OCI-LY7 (cell line): ENCODE measurements at regions not wholly inside any gene's neighbourhood (a gene's known extent, or its start where the extent isn't known, plus 50 kb on each side); places are given as distances from the start of the nearest gene placed in this dataset.

Source experiments
- BruUV-seq: library from RNA; stranded (reverse); fragments of 400-500 nt; replicated peaks from 2 replicates; lab custom pipeline; 2021; lab: Mats Ljungman, UMichigan
- CTCF ChIA-PET: fragments of 300-600 bp; sonication (Branson Sonifier 250); formaldehyde crosslinking; loops from one replicate; lab custom pipeline; 2022; ENCODE audit warnings: antibody characterized with exemption; ENCODE audit not compliant: unreplicated experiment; lab: Charles Lee
- POLR2A ChIA-PET: fragments of 300-600 bp; sonication (Branson Sonifier 250); formaldehyde crosslinking; loops from one replicate; lab custom pipeline; 2022; ENCODE audit warnings: antibody characterized with exemption; lab: Charles Lee
- DNase-seq: peaks from one replicate; pipeline ENCODE4 v3.0.0-alpha.2; 2015; ENCODE audit warnings: low spot score
- H2AFZ ChIP-seq: fragments of 200-600 bp; sonication (generic), shearing (Covaris generic); 2 replicates; pipeline ENCODE4 v1.6.1; 2014; ENCODE audit warnings: mild to moderate bottlenecking, antibody characterized with exemption, low read length, moderate library complexity
- H3K27ac ChIP-seq: fragments of 200-600 bp; sonication (generic); 2 replicates; pipeline ENCODE4 v1.5.1; 2014; ENCODE audit warnings: mixed run types, low read depth, mild to moderate bottlenecking, moderate library complexity, low read length, inconsistent platforms; ENCODE audit not compliant: poor library complexity, severe bottlenecking
- H3K36me3 ChIP-seq: fragments of 200-600 bp; sonication (generic); 2 replicates; pipeline ENCODE4 v1.6.1; 2014; ENCODE audit warnings: mild to moderate bottlenecking, antibody characterized with exemption, low read length, moderate library complexity, mixed read lengths; ENCODE audit not compliant: insufficient read depth
- H3K4me1 ChIP-seq: fragments of 200-600 bp; sonication (generic); 2 replicates; pipeline ENCODE4 v1.5.1; 2014; ENCODE audit warnings: mild to moderate bottlenecking, low read length; ENCODE audit not compliant: insufficient read depth, poor library complexity, severe bottlenecking
- H3K4me2 ChIP-seq: fragments of 200-600 bp; sonication (generic); 2 replicates; pipeline ENCODE4 v1.6.1; 2014; ENCODE audit warnings: mild to moderate bottlenecking, low read length
- H3K4me3 ChIP-seq: fragments of 200-600 bp; sonication (generic); 2 replicates; pipeline ENCODE4 v1.5.1; 2014; ENCODE audit warnings: mild to moderate bottlenecking, low read depth, low read length; ENCODE audit not compliant: poor library complexity, severe bottlenecking
- H3K79me2 ChIP-seq: fragments of 200-600 bp; sonication (generic); 2 replicates; pipeline ENCODE4 v1.6.1; 2016; ENCODE audit warnings: low read depth, mild to moderate bottlenecking, low read length, moderate library complexity, mixed read lengths; ENCODE audit not compliant: insufficient read depth
- H3K9me2 ChIP-seq: fragments of 200-600 bp; sonication (generic); 2 replicates; pipeline ENCODE4 v1.6.1; 2016; ENCODE audit warnings: mild to moderate bottlenecking, low read length, mixed read lengths; ENCODE audit not compliant: insufficient read depth
- H3K9me3 ChIP-seq: fragments of 200-600 bp; sonication (generic); 2 replicates; pipeline ENCODE4 v1.6.1; 2014; ENCODE audit warnings: mild to moderate bottlenecking, mixed run types, low read length, mixed read lengths
- H4K20me1 ChIP-seq: fragments of 200-600 bp; sonication (generic); 2 replicates; pipeline ENCODE4 v1.6.1; 2014; ENCODE audit warnings: mild to moderate bottlenecking, antibody characterized with exemption, low read length, moderate library complexity, mixed read lengths; ENCODE audit not compliant: insufficient read depth
- CTCF ChIP-seq: fragments of 200-600 bp; sonication (generic); conservative IDR thresholded peaks from 2 replicates; pipeline ENCODE4 v1.5.1; 2014; ENCODE audit warnings: mild to moderate bottlenecking, antibody characterized with exemption, low read length, moderate library complexity, mixed read lengths
- EZH2phosphoT487 ChIP-seq: fragments of 200-600 bp; sonication (generic); IDR thresholded peaks from 2 replicates; pipeline ENCODE4 v1.6.1; 2018; ENCODE audit warnings: low read depth, borderline replicate concordance, mild to moderate bottlenecking, mixed run types, antibody characterized with exemption, low read length, moderate library complexity, mixed read lengths
- intact Hi-C: fragments of 100-400 bp; cut with micrococcal nuclease; formaldehyde crosslinking; loops from one replicate; pipeline ENCODE4 v1.10.0; 2022; ENCODE audit not compliant: unreplicated experiment

- ChIA-PET POLR2A (interaction anchor here (0.6 to 1.3 kb wide), 3 partner anchors 14 to 408 kb away, joined by 3 to 7 read pairs (median 5); no protein-coding TSS in a partner anchor), CTCF (no interaction called here)
- no TSS peak for BruUV-seq
- no peaks in the 10 kb centered on the region for H3K79me2 ChIP-seq
- TF ChIP-seq EZH2phosphoT487 (no peak), CTCF (no peak)
- H3K9me2 ChIP-seq: no peaks in the 10 kb centered on the region
- DNase-seq: no peak
- no peaks in the 10 kb centered on the region for H3K9me3 ChIP-seq
- peaks cover 5% of the 10 kb centered on the region; the same call in 1 of the 2 replicates for H3K36me3 ChIP-seq
- peaks cover 36% of the 10 kb centered on the region for H3K4me1 ChIP-seq
- no peak overlapping the region for H3K4me3 ChIP-seq
- no peak overlapping the region for H2AFZ ChIP-seq
- no peak overlapping the region for H3K4me2 ChIP-seq
- H3K27ac ChIP-seq: no peak overlapping the region
- intact Hi-C loops: no loop called here
- H4K20me1 ChIP-seq: no peaks in the 10 kb centered on the region
Observed at GRCh38 chr1:4017636-4018365, 117.7 kb upstream of the C1orf174 start.

DNA sequence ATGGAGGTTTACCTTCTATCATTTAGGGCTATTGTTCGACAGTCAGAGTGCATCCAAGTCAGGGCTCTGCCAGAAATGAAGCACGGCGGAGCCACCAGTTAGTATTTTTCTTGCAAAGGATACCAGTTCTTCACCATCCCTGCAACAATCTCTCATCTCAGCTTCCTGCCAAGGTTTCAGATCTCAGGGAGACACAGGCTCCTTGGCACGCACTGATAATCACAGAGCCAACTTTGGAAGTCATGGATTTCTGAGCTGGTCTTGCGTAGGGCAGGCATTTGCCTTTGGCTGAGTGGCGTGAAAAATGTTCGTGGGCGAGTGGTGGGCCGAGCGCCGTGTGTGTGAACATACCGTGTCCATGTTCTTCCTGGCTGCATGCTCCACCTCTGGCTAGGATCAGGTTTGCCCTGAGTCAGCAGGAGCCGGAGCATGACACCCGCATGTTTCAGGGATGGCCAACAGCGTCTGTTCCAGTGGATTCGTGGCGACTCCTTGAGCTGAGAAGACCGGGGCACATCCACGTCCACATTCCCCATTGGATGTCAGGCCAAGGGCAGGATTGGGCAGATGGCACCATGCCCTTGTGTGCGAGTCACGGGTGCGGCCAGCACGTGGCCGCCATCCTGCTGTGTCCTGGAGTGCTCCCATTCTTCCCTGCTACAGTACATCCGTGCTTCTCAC is 118.5 kb upstream of the C1orf174 start:
- H3K36me3 ChIP-seq: peaks cover 5% of the 10 kb centered on the region; the same call in 1 of the 2 replicates
- intact Hi-C loops: no loop called here
- no peak overlapping the region for H3K4me2 ChIP-seq
- DNase-seq: no peak
- POLR2A ChIA-PET: no interaction called here
- no peaks in the 10 kb centered on the region for H3K79me2 ChIP-seq
- no peak overlapping the region for H2AFZ ChIP-seq
- H3K9me3 ChIP-seq: no peaks in the 10 kb centered on the region
- H3K9me2 ChIP-seq: no peaks in the 10 kb centered on the region
- CTCF ChIA-PET: no interaction called here
- H3K27ac ChIP-seq: no peak overlapping the region
- no peaks in the 10 kb centered on the region for H4K20me1 ChIP-seq
- H3K4me3 ChIP-seq: no peak overlapping the region
- H3K4me1 ChIP-seq: peaks cover 37% of the 10 kb centered on the region
- no TSS peak for BruUV-seq
- TF ChIP-seq EZH2phosphoT487 (no peak), CTCF (no peak)

DNA sequence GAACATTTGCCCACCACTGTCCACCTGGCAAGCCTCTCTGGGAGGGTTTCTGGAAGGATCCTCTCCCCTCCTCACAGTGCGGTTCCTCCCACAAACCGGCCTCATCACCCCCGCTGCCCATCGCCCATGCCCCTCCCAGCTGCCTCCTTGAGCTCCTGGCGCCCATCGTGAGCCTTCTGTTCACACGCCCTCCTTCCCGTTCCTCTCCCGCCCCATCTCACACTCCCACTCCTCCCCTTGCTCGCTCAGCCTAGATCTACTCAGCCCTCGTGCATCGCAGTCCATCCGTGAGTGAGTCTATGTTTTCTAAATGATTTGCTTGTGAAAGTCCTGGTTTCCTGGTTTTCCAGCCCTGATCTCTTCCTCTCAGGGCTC is 119.1 kb upstream of the C1orf174 start:
- Histone ChIP-seq H3K79me2 (no peaks in the 10 kb centered on the region), H3K4me3 (no peak overlapping the region), H3K4me2 (no peak overlapping the region), H3K4me1 (peaks cover 39% of the 10 kb centered on the region), H3K9me3 (no peaks in the 10 kb centered on the region), H3K36me3 (peaks cover 5% of the 10 kb centered on the region; the same call in 1 of the 2 replicates), H4K20me1 (no peaks in the 10 kb centered on the region), H2AFZ (no peak overlapping the region), H3K27ac (no peak overlapping the region), H3K9me2 (no peaks in the 10 kb centered on the region)
- no TSS peak for BruUV-seq
- intact Hi-C loops: no loop called here
- TF ChIP-seq CTCF (no peak), EZH2phosphoT487 (no peak)
- ChIA-PET CTCF (no interaction called here), POLR2A (no interaction called here)
- no peak for DNase-seq
